H1 (cell line): ENCODE measurements at regions not wholly inside any gene's neighbourhood (a gene's known extent, or its start where the extent isn't known, plus 50 kb on each side); places are given as distances from the start of the nearest gene placed in this dataset.

Experiments used
- CBX8 ChIP-seq: fragments of 300-800, 300-1000 bp; sonication (generic); IDR thresholded peaks from 2 replicates; pipeline ENCODE4 v1.7.1; 2016; ENCODE audit warnings: low read depth, low read length, borderline replicate concordance
- GTF2F1 ChIP-seq: IDR thresholded peaks from 2 replicates; pipeline ENCODE4 v1.6.1; 2012; ENCODE audit warnings: low read depth, low read length, improper control_type of control experiment, borderline replicate concordance
- JUN ChIP-seq: IDR thresholded peaks from 2 replicates; pipeline ENCODE4 v1.6.1; 2011; ENCODE audit warnings: low read depth, mild to moderate bottlenecking, improper control_type of control experiment, low read length
- POLR2A ChIP-seq, 2 experiments: IDR thresholded peaks; 1 replicate in 1 of 2; 2 replicates in 1 of 2; pipeline ENCODE4 v1.6.1; 2011; ENCODE audit warnings: low read depth in 2 of 2, low read length in 2 of 2, mild to moderate bottlenecking in 2 of 2; ENCODE audit errors: control extremely low read depth in 1 of 2
- RAD21 ChIP-seq, 2 experiments: IDR thresholded peaks in 1 of 2; conservative IDR thresholded peaks in 1 of 2; 2 replicates each; pipeline ENCODE4 v1.6.1; 2011; ENCODE audit warnings: low read depth in 2 of 2, low read length in 2 of 2, improper control_type of control experiment in 1 of 2, inconsistent platforms in 1 of 2, mild to moderate bottlenecking in 1 of 2, moderate library complexity in 1 of 2
- TCF12 ChIP-seq: IDR thresholded peaks from 2 replicates; pipeline ENCODE4 v1.6.1; 2011; ENCODE audit warnings: low read depth, mild to moderate bottlenecking, low read length
- TF ChIP-seq, protein P1 (sequence below): IDR thresholded peaks from 2 replicates; pipeline ENCODE4 v1.6.1; 2012; ENCODE audit warnings: low read length, inconsistent platforms

- TF ChIP-seq, protein P1, sequence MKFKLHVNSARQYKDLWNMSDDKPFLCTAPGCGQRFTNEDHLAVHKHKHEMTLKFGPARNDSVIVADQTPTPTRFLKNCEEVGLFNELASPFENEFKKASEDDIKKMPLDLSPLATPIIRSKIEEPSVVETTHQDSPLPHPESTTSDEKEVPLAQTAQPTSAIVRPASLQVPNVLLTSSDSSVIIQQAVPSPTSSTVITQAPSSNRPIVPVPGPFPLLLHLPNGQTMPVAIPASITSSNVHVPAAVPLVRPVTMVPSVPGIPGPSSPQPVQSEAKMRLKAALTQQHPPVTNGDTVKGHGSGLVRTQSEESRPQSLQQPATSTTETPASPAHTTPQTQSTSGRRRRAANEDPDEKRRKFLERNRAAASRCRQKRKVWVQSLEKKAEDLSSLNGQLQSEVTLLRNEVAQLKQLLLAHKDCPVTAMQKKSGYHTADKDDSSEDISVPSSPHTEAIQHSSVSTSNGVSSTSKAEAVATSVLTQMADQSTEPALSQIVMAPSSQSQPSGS: no peak
- no peak for TF ChIP-seq JUN
- TF ChIP-seq POLR2A (IDR thresholded peaks at IDR 0.05; ENCODE audit: control extremely low read depth in 1 of 2, low read depth in 2 of 2, low read length in 2 of 2): no peak
- no peak for TF ChIP-seq RAD21 (IDR thresholded peaks at IDR 0.05 in 1 of 2, conservative IDR thresholded peaks at IDR 0.05 in 1 of 2; ENCODE audit: low read depth in 2 of 2, low read length in 2 of 2)
- TF ChIP-seq TCF12: no peak
- TF ChIP-seq GTF2F1: no peak
- no peak for TF ChIP-seq CBX8
- TF ChIP-seq, all 59 proteins: peak for 0
These were observed 114.8 kb upstream of the RASEF start (continued) for GRCh38 chr9:83177747-83178146.
